ENCODE measurements at regions not wholly inside any gene's neighbourhood (a gene's known extent, or its start where the extent isn't known, plus 50 kb on each side); places are given as distances from the start of the nearest gene placed in this dataset.

DNA sequence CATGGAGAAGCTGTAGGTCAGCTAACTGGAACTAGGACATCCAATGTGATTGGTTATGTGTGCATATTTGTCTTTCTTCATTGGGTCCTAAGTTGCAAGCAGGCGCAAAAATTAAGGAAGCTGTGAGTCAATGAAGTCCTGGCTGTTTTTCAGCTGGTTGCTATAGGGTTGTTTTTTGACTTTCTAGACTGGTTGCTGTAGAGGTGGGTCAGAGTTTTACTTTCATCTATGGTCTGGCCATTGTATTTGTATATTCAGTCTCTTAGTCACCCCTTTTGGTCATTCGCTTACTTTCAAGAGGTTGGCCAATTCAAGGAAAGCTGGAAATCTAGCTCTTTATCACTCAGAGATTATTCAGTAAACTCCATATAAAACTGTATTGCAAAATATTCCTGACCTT, 62.0 kb upstream of the AMZ2 start:
- TF ChIP-seq, protein P1, sequence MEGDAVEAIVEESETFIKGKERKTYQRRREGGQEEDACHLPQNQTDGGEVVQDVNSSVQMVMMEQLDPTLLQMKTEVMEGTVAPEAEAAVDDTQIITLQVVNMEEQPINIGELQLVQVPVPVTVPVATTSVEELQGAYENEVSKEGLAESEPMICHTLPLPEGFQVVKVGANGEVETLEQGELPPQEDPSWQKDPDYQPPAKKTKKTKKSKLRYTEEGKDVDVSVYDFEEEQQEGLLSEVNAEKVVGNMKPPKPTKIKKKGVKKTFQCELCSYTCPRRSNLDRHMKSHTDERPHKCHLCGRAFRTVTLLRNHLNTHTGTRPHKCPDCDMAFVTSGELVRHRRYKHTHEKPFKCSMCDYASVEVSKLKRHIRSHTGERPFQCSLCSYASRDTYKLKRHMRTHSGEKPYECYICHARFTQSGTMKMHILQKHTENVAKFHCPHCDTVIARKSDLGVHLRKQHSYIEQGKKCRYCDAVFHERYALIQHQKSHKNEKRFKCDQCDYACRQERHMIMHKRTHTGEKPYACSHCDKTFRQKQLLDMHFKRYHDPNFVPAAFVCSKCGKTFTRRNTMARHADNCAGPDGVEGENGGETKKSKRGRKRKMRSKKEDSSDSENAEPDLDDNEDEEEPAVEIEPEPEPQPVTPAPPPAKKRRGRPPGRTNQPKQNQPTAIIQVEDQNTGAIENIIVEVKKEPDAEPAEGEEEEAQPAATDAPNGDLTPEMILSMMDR (IDR thresholded peaks at IDR 0.05), result no peak
- TF ChIP-seq POLR2A (IDR thresholded peaks at IDR 0.05), result no peak

All from Peyer's patch (tissue), 4 donors.